Cardiac septum (tissue), 1 donor: ENCODE measurements at regions not wholly inside any gene's neighbourhood (a gene's known extent, or its start where the extent isn't known, plus 50 kb on each side); places are given as distances from the start of the nearest gene placed in this dataset.
"Not testable (repeated sequence)": the region's sequence is repeated elsewhere in the genome, so short reads cannot be mapped to it uniquely, and the experiment has no call there.

Experiments
- DNase-seq: peaks from one replicate; pipeline ENCODE4 v3.0.0-alpha.2; 2020; ENCODE audit warnings: low spot score
- intact Hi-C: fragments of 100-400 bp; cut with DNase I; formaldehyde crosslinking; loops from one replicate; pipeline ENCODE4 v1.14.0; 2022
- donor health status: DM: no; HTN: no; CAD: no.

GRCh38 chr7:45259227-45259596 lies 101.6 kb downstream of the RAMP3 start:
- DNase-seq = no peak
- intact Hi-C loops = loop anchor here (1.0 kb wide), 1 partner anchor 104 kb away; no protein-coding TSS in a partner anchor

GRCh38 chr7:45259966-45260646 lies 102.5 kb downstream of the RAMP3 start:
- intact Hi-C loops = loop anchor here (1.0 kb wide), 1 partner anchor 105 kb away; no protein-coding TSS in a partner anchor
- peak; percentile 88 for DNase-seq

GRCh38 chr7:45267262-45267661 lies 109.7 kb downstream of the RAMP3 start:
- intact Hi-C loops = no loop called here
- DNase-seq = no peak

GRCh38 chr7:45268013-45268412 lies 110.4 kb downstream of the RAMP3 start:
- no peak for DNase-seq
- intact Hi-C loops = no loop called here

GRCh38 chr7:45269192-45269591 lies 111.6 kb downstream of the RAMP3 start:
- intact Hi-C loops = no loop called here
- no peak for DNase-seq

- no peak for DNase-seq
- intact Hi-C loops = no loop called here
Measured at GRCh38 chr7:45278763-45279398, 121.3 kb downstream of the RAMP3 start.

GRCh38 chr7:45289611-45290010 lies 132.0 kb downstream of the RAMP3 start:
- intact Hi-C loops = not testable (repeated sequence)

GRCh38 chr7:45290880-45291279 lies 133.3 kb downstream of the RAMP3 start:
- intact Hi-C loops = no loop called here
- DNase-seq = no peak

More at GRCh38 chr7:45289611-45290010, 132.0 kb downstream of the RAMP3 start:
- not testable (repeated sequence) for DNase-seq

GRCh38 chr7:45292481-45292880 lies 134.9 kb downstream of the RAMP3 start:
- intact Hi-C loops = loop anchor here (2.0 kb wide), 1 partner anchor 36 kb away; no protein-coding TSS in a partner anchor
- no peak for DNase-seq

- DNase-seq = no peak
- intact Hi-C loops = loop anchor here (2.0 kb wide), 1 partner anchor 35 kb away; no protein-coding TSS in a partner anchor
Measured at GRCh38 chr7:45293295-45293942, 135.8 kb downstream of the RAMP3 start.

- intact Hi-C loops = no loop called here
- no peak for DNase-seq
Measured at GRCh38 chr7:45294559-45294958, 137.0 kb downstream of the RAMP3 start.

GRCh38 chr7:45295222-45295621 lies 137.6 kb downstream of the RAMP3 start:
- intact Hi-C loops = no loop called here
- no peak for DNase-seq

GRCh38 chr7:45296748-45297147 lies 139.2 kb downstream of the RAMP3 start:
- DNase-seq = no peak
- intact Hi-C loops = no loop called here

GRCh38 chr7:45306752-45307305 lies 149.2 kb downstream of the RAMP3 start:
- DNase-seq = no peak
- intact Hi-C loops = no loop called here

- intact Hi-C loops = no loop called here
- no peak for DNase-seq
Measured at GRCh38 chr7:45311597-45311996, 154.0 kb downstream of the RAMP3 start.

- DNase-seq, intact Hi-C loops: not testable (repeated sequence)
Measured at GRCh38 chr7:45315512-45315911, 157.9 kb downstream of the RAMP3 start.

- DNase-seq = no peak
- intact Hi-C loops = no loop called here
Measured at GRCh38 chr7:45324683-45325237, 167.2 kb downstream of the RAMP3 start.

- DNase-seq = no peak
- intact Hi-C loops = no loop called here
Measured at GRCh38 chr7:45325378-45325777, 167.8 kb downstream of the RAMP3 start.

GRCh38 chr7:45328403-45328981 lies 170.9 kb downstream of the RAMP3 start:
- no peak for DNase-seq
- intact Hi-C loops = loop anchor here (2.0 kb wide), 1 partner anchor 36 kb away; no protein-coding TSS in a partner anchor

- intact Hi-C loops = no loop called here
- no peak for DNase-seq
Measured at GRCh38 chr7:45331563-45331962, 174.0 kb downstream of the RAMP3 start.
